OCI-LY7 (cell line): ENCODE measurements at regions not wholly inside any gene's neighbourhood (a gene's known extent, or its start where the extent isn't known, plus 50 kb on each side); places are given as distances from the start of the nearest gene placed in this dataset.

Experiments
- BruUV-seq: library from RNA; stranded (reverse); fragments of 400-500 nt; replicated peaks from 2 replicates; lab custom pipeline; 2021; lab: Mats Ljungman, UMichigan
- CTCF ChIA-PET: fragments of 300-600 bp; sonication (Branson Sonifier 250); formaldehyde crosslinking; loops from one replicate; lab custom pipeline; 2022; ENCODE audit warnings: antibody characterized with exemption; ENCODE audit not compliant: unreplicated experiment; lab: Charles Lee
- POLR2A ChIA-PET: fragments of 300-600 bp; sonication (Branson Sonifier 250); formaldehyde crosslinking; loops from one replicate; lab custom pipeline; 2022; ENCODE audit warnings: antibody characterized with exemption; lab: Charles Lee
- DNase-seq: peaks from one replicate; pipeline ENCODE4 v3.0.0-alpha.2; 2015; ENCODE audit warnings: low spot score
- H2AFZ ChIP-seq: fragments of 200-600 bp; sonication (generic), shearing (Covaris generic); 2 replicates; pipeline ENCODE4 v1.6.1; 2014; ENCODE audit warnings: mild to moderate bottlenecking, antibody characterized with exemption, low read length, moderate library complexity
- H3K27ac ChIP-seq: fragments of 200-600 bp; sonication (generic); 2 replicates; pipeline ENCODE4 v1.5.1; 2014; ENCODE audit warnings: mixed run types, low read depth, mild to moderate bottlenecking, moderate library complexity, low read length, inconsistent platforms; ENCODE audit not compliant: poor library complexity, severe bottlenecking
- H3K36me3 ChIP-seq: fragments of 200-600 bp; sonication (generic); 2 replicates; pipeline ENCODE4 v1.6.1; 2014; ENCODE audit warnings: mild to moderate bottlenecking, antibody characterized with exemption, low read length, moderate library complexity, mixed read lengths; ENCODE audit not compliant: insufficient read depth
- H3K4me1 ChIP-seq: fragments of 200-600 bp; sonication (generic); 2 replicates; pipeline ENCODE4 v1.5.1; 2014; ENCODE audit warnings: mild to moderate bottlenecking, low read length; ENCODE audit not compliant: insufficient read depth, poor library complexity, severe bottlenecking
- H3K4me2 ChIP-seq: fragments of 200-600 bp; sonication (generic); 2 replicates; pipeline ENCODE4 v1.6.1; 2014; ENCODE audit warnings: mild to moderate bottlenecking, low read length
- H3K4me3 ChIP-seq: fragments of 200-600 bp; sonication (generic); 2 replicates; pipeline ENCODE4 v1.5.1; 2014; ENCODE audit warnings: mild to moderate bottlenecking, low read depth, low read length; ENCODE audit not compliant: poor library complexity, severe bottlenecking
- H3K79me2 ChIP-seq: fragments of 200-600 bp; sonication (generic); 2 replicates; pipeline ENCODE4 v1.6.1; 2016; ENCODE audit warnings: low read depth, mild to moderate bottlenecking, low read length, moderate library complexity, mixed read lengths; ENCODE audit not compliant: insufficient read depth
- H3K9me2 ChIP-seq: fragments of 200-600 bp; sonication (generic); 2 replicates; pipeline ENCODE4 v1.6.1; 2016; ENCODE audit warnings: mild to moderate bottlenecking, low read length, mixed read lengths; ENCODE audit not compliant: insufficient read depth
- H3K9me3 ChIP-seq: fragments of 200-600 bp; sonication (generic); 2 replicates; pipeline ENCODE4 v1.6.1; 2014; ENCODE audit warnings: mild to moderate bottlenecking, mixed run types, low read length, mixed read lengths
- H4K20me1 ChIP-seq: fragments of 200-600 bp; sonication (generic); 2 replicates; pipeline ENCODE4 v1.6.1; 2014; ENCODE audit warnings: mild to moderate bottlenecking, antibody characterized with exemption, low read length, moderate library complexity, mixed read lengths; ENCODE audit not compliant: insufficient read depth
- EZH2phosphoT487 ChIP-seq: fragments of 200-600 bp; sonication (generic); IDR thresholded peaks from 2 replicates; pipeline ENCODE4 v1.6.1; 2018; ENCODE audit warnings: low read depth, borderline replicate concordance, mild to moderate bottlenecking, mixed run types, antibody characterized with exemption, low read length, moderate library complexity, mixed read lengths
- intact Hi-C: fragments of 100-400 bp; cut with micrococcal nuclease; formaldehyde crosslinking; loops from one replicate; pipeline ENCODE4 v1.10.0; 2022; ENCODE audit not compliant: unreplicated experiment
- TF ChIP-seq, protein P1 (sequence below): fragments of 200-600 bp; sonication (generic); conservative IDR thresholded peaks from 2 replicates; pipeline ENCODE4 v1.5.1; 2014; ENCODE audit warnings: mild to moderate bottlenecking, antibody characterized with exemption, low read length, moderate library complexity, mixed read lengths

- no peaks in the 10 kb centered on the region for H3K9me2 ChIP-seq
- POLR2A ChIA-PET = interaction anchor here (0.6 to 1.0 kb wide), 4 partner anchors 9 to 257 kb away, joined by 3 to 4 read pairs (median 3); no protein-coding TSS in a partner anchor
- intact Hi-C loops = loop anchor here (5.0 kb wide), 1 partner anchor 215 kb away; no protein-coding TSS in a partner anchor
Measured at GRCh38 chr2:198702796-198703195, 754.9 kb downstream of the SATB2 start.

GRCh38 chr2:198701481-198701880 lies 756.3 kb downstream of the SATB2 start:
- POLR2A ChIA-PET = interaction anchor here (0.7 to 1.0 kb wide), 2 partner anchors 18 to 27 kb away, joined by 3 read pairs; no protein-coding TSS in a partner anchor
- Histone ChIP-seq H4K20me1 (no peaks in the 10 kb centered on the region), H3K4me3 (peak overlapping the region; percentile 64), H3K36me3 (peaks cover 17% of the 10 kb centered on the region; the same call in 1 of the 2 replicates), H3K27ac (peak overlapping the region; percentile 99), H3K4me1 (peaks cover 71% of the 10 kb centered on the region), H2AFZ (peak overlapping the region; percentile 81), H3K9me2 (no peaks in the 10 kb centered on the region), H3K9me3 (no peaks in the 10 kb centered on the region), H3K4me2 (peak overlapping the region; percentile 84), H3K79me2 (peaks cover 13% of the 10 kb centered on the region; the same call in 1 of the 2 replicates)
- TF ChIP-seq EZH2phosphoT487 = no peak
- TF ChIP-seq, protein P1, sequence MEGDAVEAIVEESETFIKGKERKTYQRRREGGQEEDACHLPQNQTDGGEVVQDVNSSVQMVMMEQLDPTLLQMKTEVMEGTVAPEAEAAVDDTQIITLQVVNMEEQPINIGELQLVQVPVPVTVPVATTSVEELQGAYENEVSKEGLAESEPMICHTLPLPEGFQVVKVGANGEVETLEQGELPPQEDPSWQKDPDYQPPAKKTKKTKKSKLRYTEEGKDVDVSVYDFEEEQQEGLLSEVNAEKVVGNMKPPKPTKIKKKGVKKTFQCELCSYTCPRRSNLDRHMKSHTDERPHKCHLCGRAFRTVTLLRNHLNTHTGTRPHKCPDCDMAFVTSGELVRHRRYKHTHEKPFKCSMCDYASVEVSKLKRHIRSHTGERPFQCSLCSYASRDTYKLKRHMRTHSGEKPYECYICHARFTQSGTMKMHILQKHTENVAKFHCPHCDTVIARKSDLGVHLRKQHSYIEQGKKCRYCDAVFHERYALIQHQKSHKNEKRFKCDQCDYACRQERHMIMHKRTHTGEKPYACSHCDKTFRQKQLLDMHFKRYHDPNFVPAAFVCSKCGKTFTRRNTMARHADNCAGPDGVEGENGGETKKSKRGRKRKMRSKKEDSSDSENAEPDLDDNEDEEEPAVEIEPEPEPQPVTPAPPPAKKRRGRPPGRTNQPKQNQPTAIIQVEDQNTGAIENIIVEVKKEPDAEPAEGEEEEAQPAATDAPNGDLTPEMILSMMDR = no peak
- no TSS peak for BruUV-seq
- intact Hi-C loops = loop anchor here (2.0 to 5.0 kb wide), 2 partner anchors 216 to 609 kb away; no protein-coding TSS in a partner anchor
- peak; percentile 58 for DNase-seq
- CTCF ChIA-PET = no interaction called here

More at GRCh38 chr2:198702796-198703195, 754.9 kb downstream of the SATB2 start:
- peak overlapping the region; percentile 99 for H3K27ac ChIP-seq
- no TSS peak for BruUV-seq
- no peak for TF ChIP-seq EZH2phosphoT487
- TF ChIP-seq, protein P1 = no peak
- H3K36me3 ChIP-seq = peaks cover 17% of the 10 kb centered on the region; the same call in 1 of the 2 replicates
- peak overlapping the region; percentile 64 for H3K4me3 ChIP-seq
- peaks cover 58% of the 10 kb centered on the region for H3K4me1 ChIP-seq
- DNase-seq = no peak
- peaks cover 13% of the 10 kb centered on the region; the same call in 1 of the 2 replicates for H3K79me2 ChIP-seq
- peak overlapping the region; percentile 84 for H3K4me2 ChIP-seq
- no peaks in the 10 kb centered on the region for H3K9me3 ChIP-seq
- H2AFZ ChIP-seq = peak overlapping the region; percentile 56; the same call in 1 of the 2 replicates
- H4K20me1 ChIP-seq = no peaks in the 10 kb centered on the region
- CTCF ChIA-PET = no interaction called here

DNA sequence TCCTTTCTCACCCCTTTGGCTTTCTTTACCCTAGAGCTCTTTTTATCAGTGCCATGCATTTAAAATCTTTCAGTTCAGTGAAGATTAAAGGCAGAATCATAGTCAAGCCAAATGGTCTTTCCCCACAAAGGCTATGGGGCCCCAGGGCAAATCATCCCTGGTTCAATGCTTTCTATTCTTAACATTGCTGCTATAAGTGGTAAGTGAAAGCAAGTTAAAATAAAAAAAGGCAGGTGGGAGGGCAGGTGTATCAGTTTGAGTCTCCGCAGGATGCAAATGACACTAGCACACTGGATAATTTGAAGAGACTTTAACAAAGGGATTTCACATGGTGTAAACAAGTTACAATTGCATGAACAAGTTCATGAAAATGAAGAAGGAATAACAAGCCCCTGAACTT lies 757.4 kb downstream of the SATB2 start:
- DNase-seq = peak; percentile 94
- no peaks in the 10 kb centered on the region for H4K20me1 ChIP-seq
- TF ChIP-seq, protein P1 = no peak
- no peak for TF ChIP-seq EZH2phosphoT487
- H3K9me3 ChIP-seq = no peaks in the 10 kb centered on the region
- POLR2A ChIA-PET = interaction anchor here (0.6 kb wide), 1 partner anchor 1276 kb away, joined by 3 read pairs; no protein-coding TSS in a partner anchor
- no peaks in the 10 kb centered on the region for H3K9me2 ChIP-seq
- H3K27ac ChIP-seq = peak overlapping the region; percentile 99
- CTCF ChIA-PET = no interaction called here
- no TSS peak for BruUV-seq
- H3K36me3 ChIP-seq = peaks cover 17% of the 10 kb centered on the region; the same call in 1 of the 2 replicates
- H2AFZ ChIP-seq = peak overlapping the region; percentile 81
- peak overlapping the region; percentile 84 for H3K4me2 ChIP-seq
- H3K4me1 ChIP-seq = peaks cover 71% of the 10 kb centered on the region
- peak overlapping the region; percentile 64 for H3K4me3 ChIP-seq
- intact Hi-C loops = loop anchor here (2.0 to 5.0 kb wide), 2 partner anchors 217 to 610 kb away; no protein-coding TSS in a partner anchor
- H3K79me2 ChIP-seq = peaks cover 13% of the 10 kb centered on the region; the same call in 1 of the 2 replicates
